GM12891 (cell line): ENCODE measurements at regions not wholly inside any gene's neighbourhood (a gene's known extent, or its start where the extent isn't known, plus 50 kb on each side); places are given as distances from the start of the nearest gene placed in this dataset.
"Not testable (repeated sequence)": the region's sequence is repeated elsewhere in the genome, so short reads cannot be mapped to it uniquely, and the experiment has no call there.

Source experiments
- DNase-seq: peaks from one replicate; pipeline ENCODE4 v3.0.0; 2011; ENCODE audit warnings: low spot score; ENCODE audit not compliant: insufficient read length
- FAIRE-seq: peaks from 2 replicates; lab custom pipeline; 2011; peaks lifted over from hg19 to GRCh38; lab: Jason Lieb, UNC
- PAX5 ChIP-seq: IDR thresholded peaks from 2 replicates; pipeline ENCODE4 v1.6.1; 2011; ENCODE audit warnings: low read length, moderate library complexity, mild to moderate bottlenecking; ENCODE audit not compliant: insufficient read depth, severe bottlenecking
- POLR2A ChIP-seq: IDR thresholded peaks from 2 replicates; pipeline ENCODE4 v1.6.1; 2011; ENCODE audit warnings: low read depth, low read length, control low read depth
- POLR2AphosphoS5 ChIP-seq: IDR thresholded peaks from 2 replicates; pipeline ENCODE4 v1.6.1; 2011; ENCODE audit warnings: low read depth, low read length, control low read depth
- POU2F2 ChIP-seq: IDR thresholded peaks from 2 replicates; pipeline ENCODE4 v1.6.1; 2011; ENCODE audit warnings: low read depth, mild to moderate bottlenecking, control low read depth, low read length, moderate library complexity
- SPI1 ChIP-seq: IDR thresholded peaks from 2 replicates; pipeline ENCODE4 v1.6.1; 2011; ENCODE audit warnings: low read depth, low read length, control low read depth
- TAF1 ChIP-seq: IDR thresholded peaks from 2 replicates; pipeline ENCODE4 v1.6.1; 2011; ENCODE audit warnings: low read depth, low read length, control low read depth

- TF ChIP-seq PAX5 (no peak), POLR2A (no peak), POLR2AphosphoS5 (no peak), TAF1 (no peak), POU2F2 (no peak), SPI1 (no peak)
- DNase-seq = no peak
- FAIRE-seq = no peak
These were observed 81.8 kb upstream of the NDP start for GRCh38 chrX:44054863-44055601.

GRCh38 chrX:44045106-44045505 lies 71.9 kb upstream of the NDP start:
- not testable (repeated sequence) for DNase-seq, FAIRE-seq

- FAIRE-seq (no peak), DNase-seq (no peak)
These were observed 70.3 kb upstream of the NDP start for GRCh38 chrX:44043496-44043895.

GRCh38 chrX:44042751-44043150 lies 69.6 kb upstream of the NDP start:
- FAIRE-seq = no peak
- no peak for DNase-seq
- no peak for TF ChIP-seq POLR2AphosphoS5
- TF ChIP-seq SPI1 = no peak
- TF ChIP-seq POLR2A = no peak
- no peak for TF ChIP-seq TAF1
- no peak for TF ChIP-seq POU2F2
- TF ChIP-seq PAX5 = no peak

More at GRCh38 chrX:44043496-44043895, 70.3 kb upstream of the NDP start:
- no peak for TF ChIP-seq POLR2AphosphoS5
- TF ChIP-seq TAF1 = no peak
- no peak for TF ChIP-seq PAX5
- TF ChIP-seq POU2F2 = no peak

- TF ChIP-seq TAF1 (no peak), POU2F2 (no peak), PAX5 (no peak), SPI1 (no peak), POLR2A (no peak), POLR2AphosphoS5 (no peak)
- DNase-seq (no peak), FAIRE-seq (no peak)
These were observed 68.9 kb upstream of the NDP start for GRCh38 chrX:44042116-44042515.

- FAIRE-seq (no peak), DNase-seq (no peak)
- TF ChIP-seq POLR2AphosphoS5 (no peak), POLR2A (no peak), POU2F2 (no peak), PAX5 (no peak), SPI1 (no peak), TAF1 (no peak)
These were observed 67.2 kb upstream of the NDP start for GRCh38 chrX:44040406-44040805.

GRCh38 chrX:44039556-44039955 lies 66.4 kb upstream of the NDP start:
- DNase-seq (no peak), FAIRE-seq (no peak)
- TF ChIP-seq TAF1 (no peak), POU2F2 (no peak), POLR2AphosphoS5 (no peak)

GRCh38 chrX:44036336-44036735 lies 63.1 kb upstream of the NDP start:
- FAIRE-seq = no peak
- TF ChIP-seq SPI1 (no peak), POU2F2 (no peak), POLR2AphosphoS5 (no peak), TAF1 (no peak), PAX5 (no peak), POLR2A (no peak)
- DNase-seq = no peak

GRCh38 chrX:44035571-44035970 lies 62.4 kb upstream of the NDP start:
- TF ChIP-seq TAF1 (no peak), PAX5 (no peak), POLR2AphosphoS5 (no peak), POLR2A (no peak), POU2F2 (no peak), SPI1 (no peak)
- DNase-seq (no peak), FAIRE-seq (no peak)

GRCh38 chrX:44032479-44032878 lies 59.3 kb upstream of the NDP start:
- DNase-seq (no peak), FAIRE-seq (no peak)
- TF ChIP-seq POLR2AphosphoS5 (no peak), PAX5 (no peak), SPI1 (no peak), POU2F2 (no peak), TAF1 (no peak), POLR2A (no peak)
